Adrenal gland (tissue), 5 donors: ENCODE measurements at regions not wholly inside any gene's neighbourhood (a gene's known extent, or its start where the extent isn't known, plus 50 kb on each side); places are given as distances from the start of the nearest gene placed in this dataset.

Experiments
- POLR2A ChIP-seq, 2 donors: fragments of 450-650 bp; IDR thresholded peaks; one replicate each; pipeline ENCODE4 v1.6.1; 2017; ENCODE audit warnings: antibody characterized with exemption in 2 of 2, mild to moderate bottlenecking in 2 of 2, moderate library complexity in 1 of 2
- TF ChIP-seq, protein P1 (sequence below), 6 experiments: fragments of 450-650 bp in 4 of 6; fragments of 200-600 bp in 2 of 6; sonication (generic) in 1 of 6; IDR thresholded peaks; 1 replicate in 5 of 6; 2 replicates in 1 of 6; pipeline versions ENCODE4 v1.5.1 to v1.8.0; 2016 to 2021; ENCODE audit warnings: antibody characterized with exemption in 6 of 6, mild to moderate bottlenecking in 2 of 6, moderate library complexity in 1 of 6
- donor health status: DM: no; HTN: no; CAD: no.

- TF ChIP-seq, protein P1, sequence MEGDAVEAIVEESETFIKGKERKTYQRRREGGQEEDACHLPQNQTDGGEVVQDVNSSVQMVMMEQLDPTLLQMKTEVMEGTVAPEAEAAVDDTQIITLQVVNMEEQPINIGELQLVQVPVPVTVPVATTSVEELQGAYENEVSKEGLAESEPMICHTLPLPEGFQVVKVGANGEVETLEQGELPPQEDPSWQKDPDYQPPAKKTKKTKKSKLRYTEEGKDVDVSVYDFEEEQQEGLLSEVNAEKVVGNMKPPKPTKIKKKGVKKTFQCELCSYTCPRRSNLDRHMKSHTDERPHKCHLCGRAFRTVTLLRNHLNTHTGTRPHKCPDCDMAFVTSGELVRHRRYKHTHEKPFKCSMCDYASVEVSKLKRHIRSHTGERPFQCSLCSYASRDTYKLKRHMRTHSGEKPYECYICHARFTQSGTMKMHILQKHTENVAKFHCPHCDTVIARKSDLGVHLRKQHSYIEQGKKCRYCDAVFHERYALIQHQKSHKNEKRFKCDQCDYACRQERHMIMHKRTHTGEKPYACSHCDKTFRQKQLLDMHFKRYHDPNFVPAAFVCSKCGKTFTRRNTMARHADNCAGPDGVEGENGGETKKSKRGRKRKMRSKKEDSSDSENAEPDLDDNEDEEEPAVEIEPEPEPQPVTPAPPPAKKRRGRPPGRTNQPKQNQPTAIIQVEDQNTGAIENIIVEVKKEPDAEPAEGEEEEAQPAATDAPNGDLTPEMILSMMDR (IDR thresholded peaks at IDR 0.05): no peak
- no peak for TF ChIP-seq POLR2A (IDR thresholded peaks at IDR 0.05)
Measured at GRCh38 chr10:83592337-83592935, 546.9 kb upstream of the GHITM start.
